Mesenchymal stem cell (in vitro differentiated cells and primary cell): ENCODE measurements at regions not wholly inside any gene's neighbourhood (a gene's known extent, or its start where the extent isn't known, plus 50 kb on each side); places are given as distances from the start of the nearest gene placed in this dataset.

ENCODE experiments used
- DNase-seq: peaks from one replicate; pipeline ENCODE4 v3.0.0-alpha.2; 2013
- H2AFZ ChIP-seq: one replicate; pipeline ENCODE4 v1.6.1; 2013; ENCODE audit warnings: low read depth, mild to moderate bottlenecking, control low read depth, inconsistent platforms, low read length, moderate library complexity
- H2AK5ac ChIP-seq: 2 replicates; pipeline ENCODE4 v1.6.1; 2013; ENCODE audit warnings: low read length, moderate library complexity, mild to moderate bottlenecking, inconsistent platforms; ENCODE audit not compliant: severe bottlenecking
- H2BK120ac ChIP-seq: one replicate; pipeline ENCODE4 v1.6.1; 2013; ENCODE audit warnings: low read depth, mild to moderate bottlenecking, inconsistent platforms, low read length, moderate library complexity
- H2BK12ac ChIP-seq, 2 experiments: one replicate each; pipeline ENCODE4 v1.6.1; 2013; ENCODE audit warnings: inconsistent platforms in 2 of 2, low read length in 2 of 2, mild to moderate bottlenecking in 2 of 2, moderate library complexity in 2 of 2, control low read depth in 1 of 2
- H2BK15ac ChIP-seq: one replicate; pipeline ENCODE4 v1.6.1; 2013; ENCODE audit warnings: mild to moderate bottlenecking, low read depth, inconsistent platforms; ENCODE audit not compliant: poor library complexity, severe bottlenecking
- H2BK5ac ChIP-seq: 2 replicates; pipeline ENCODE4 v1.6.1; 2013; ENCODE audit warnings: low read depth, mild to moderate bottlenecking, low read length, control low read depth, inconsistent platforms; ENCODE audit not compliant: poor library complexity, severe bottlenecking
- H3K14ac ChIP-seq, 2 experiments: one replicate each; pipeline ENCODE4 v1.6.1; 2013; ENCODE audit warnings: inconsistent platforms in 2 of 2, low read length in 2 of 2, control low read depth in 1 of 2, mild to moderate bottlenecking in 1 of 2, moderate library complexity in 1 of 2
- H3K18ac ChIP-seq, 2 experiments: one replicate each; pipeline ENCODE4 v1.6.1; 2013; ENCODE audit warnings: inconsistent platforms in 2 of 2, low read length in 2 of 2, control low read depth in 1 of 2, low read depth in 1 of 2, mild to moderate bottlenecking in 1 of 2
- H3K23ac ChIP-seq, 2 experiments: one replicate each; pipeline ENCODE4 v1.6.1; 2013; ENCODE audit warnings: inconsistent platforms in 2 of 2, low read length in 2 of 2, mild to moderate bottlenecking in 2 of 2, moderate library complexity in 2 of 2, control low read depth in 1 of 2
- H3K27ac ChIP-seq: 2 replicates; pipeline ENCODE4 v1.5.1; 2013; ENCODE audit warnings: mild to moderate bottlenecking, moderate library complexity, low read length, control low read depth, inconsistent platforms; ENCODE audit not compliant: poor library complexity, severe bottlenecking
- H3K27me3 ChIP-seq, 2 experiments: 2 replicates each; pipeline versions ENCODE4 v1.6.1 to v1.7.0; 2013; ENCODE audit warnings: low read length in 2 of 2, mild to moderate bottlenecking in 2 of 2, moderate library complexity in 2 of 2, control low read depth in 1 of 2, inconsistent platforms in 1 of 2; ENCODE audit not compliant: control insufficient read depth in 1 of 2, insufficient read depth in 1 of 2
- H3K36me3 ChIP-seq, 2 experiments: 2 replicates each; pipeline versions ENCODE4 v1.6.1 to v1.7.0; 2013; ENCODE audit warnings: low read length in 2 of 2, control low read depth in 1 of 2, inconsistent platforms in 1 of 2, low read depth in 1 of 2, mild to moderate bottlenecking in 1 of 2; ENCODE audit not compliant: insufficient read depth in 2 of 2, control insufficient read depth in 1 of 2
- H3K4ac ChIP-seq, 2 experiments: one replicate each; pipeline ENCODE4 v1.6.1; 2013; ENCODE audit warnings: inconsistent platforms in 2 of 2, low read length in 2 of 2, mild to moderate bottlenecking in 2 of 2, moderate library complexity in 2 of 2, control low read depth in 1 of 2, low read depth in 1 of 2
- H3K4me1 ChIP-seq: 2 replicates; pipeline ENCODE4 v1.6.1; 2013; ENCODE audit warnings: low read depth, low read length, control low read depth; ENCODE audit not compliant: control insufficient read depth, insufficient read depth
- H3K4me2 ChIP-seq: 2 replicates; pipeline ENCODE4 v1.6.1; 2013; ENCODE audit warnings: low read length, mild to moderate bottlenecking, inconsistent platforms; ENCODE audit not compliant: poor library complexity, severe bottlenecking
- H3K4me3 ChIP-seq, 2 experiments: 2 replicates each; pipeline versions ENCODE4 v1.5.1 to v1.7.0; 2013; ENCODE audit warnings: low read length in 2 of 2, mild to moderate bottlenecking in 2 of 2, control low read depth in 1 of 2, low read depth in 1 of 2; ENCODE audit not compliant: insufficient read depth in 1 of 2
- H3K79me1 ChIP-seq: replicated peaks from 2 replicates; pipeline ENCODE4 v1.6.1; 2013; ENCODE audit warnings: mild to moderate bottlenecking, control low read depth, low read length, inconsistent platforms; ENCODE audit not compliant: poor library complexity, severe bottlenecking
- H3K9ac ChIP-seq: 2 replicates; pipeline ENCODE4 v1.7.0; 2013; ENCODE audit warnings: mild to moderate bottlenecking, low read length, moderate library complexity
- H3K9me3 ChIP-seq: 2 replicates; pipeline ENCODE4 v1.7.0; 2013; ENCODE audit warnings: mild to moderate bottlenecking, low read length; ENCODE audit not compliant: control insufficient read depth
- H4K8ac ChIP-seq: one replicate; pipeline ENCODE4 v1.6.1; 2013; ENCODE audit warnings: inconsistent platforms, mild to moderate bottlenecking, low read length, moderate library complexity
- H4K91ac ChIP-seq: one replicate; pipeline ENCODE4 v1.6.1; 2013; ENCODE audit warnings: mild to moderate bottlenecking, low read length, inconsistent platforms
- WGBS: methylation state at CpG from one replicate; pipeline ENCODE4 v1.1.7; 2013; ENCODE audit warnings: mixed read lengths; 5-methylcytosine and 5-hydroxymethylcytosine counted together

GRCh38 chr12:89791286-89791685, 82.6 kb upstream of the ATP2B1 start:
- Histone ChIP-seq H3K4me1 (no peaks in the 10 kb centered on the region), H4K8ac (no peak overlapping the region), H3K18ac (no peak overlapping the region), H4K91ac (no peak overlapping the region), H2BK120ac (no peak overlapping the region), H2AFZ (no peak overlapping the region), H2BK5ac (no peak overlapping the region), H3K27me3 (no peaks in the 10 kb centered on the region), H3K27ac (no peak overlapping the region), H3K14ac (no peak overlapping the region), H3K4ac (no peak overlapping the region), H3K23ac (no peak overlapping the region), H3K4me2 (no peak overlapping the region), H2BK12ac (no peak overlapping the region), H2BK15ac (no peak overlapping the region), H3K79me1 (no peaks in the 10 kb centered on the region), H3K4me3 (no peak overlapping the region), H3K36me3 (no peaks in the 10 kb centered on the region), H2AK5ac (no peak overlapping the region), H3K9ac (no peak overlapping the region), H3K9me3 (peaks cover 3% of the 10 kb centered on the region)
- 77% methylated on average over 2 of the region's 2 CpGs for WGBS
- DNase-seq: no peak

DNA sequence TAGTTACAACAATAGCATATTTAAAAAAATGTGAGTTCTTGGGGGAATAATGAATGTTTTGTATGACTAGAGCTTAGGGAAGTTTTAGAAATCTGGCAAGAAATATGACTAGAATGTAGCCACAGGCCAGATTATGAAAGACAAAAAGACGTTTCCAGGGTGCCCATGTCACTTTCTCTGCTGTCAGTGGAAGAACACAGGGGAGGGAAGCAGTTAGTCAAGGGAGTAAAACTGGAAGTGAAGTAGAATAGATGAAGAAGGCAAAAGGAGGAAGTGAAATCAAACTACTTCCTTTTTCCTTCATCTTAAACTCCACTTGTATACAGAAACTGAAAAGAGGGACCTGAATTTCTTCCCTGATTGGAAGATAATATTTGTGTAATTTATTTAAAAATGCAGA, 81.2 kb upstream of the ATP2B1 start:
- Histone ChIP-seq H2AK5ac (no peak overlapping the region), H3K27ac (no peak overlapping the region), H3K4me3 (no peak overlapping the region), H3K14ac (no peak overlapping the region), H3K4me1 (no peaks in the 10 kb centered on the region), H3K18ac (no peak overlapping the region), H3K79me1 (no peaks in the 10 kb centered on the region), H3K4me2 (no peak overlapping the region), H2AFZ (no peak overlapping the region), H4K8ac (no peak overlapping the region), H2BK15ac (no peak overlapping the region), H3K23ac (no peak overlapping the region), H2BK5ac (no peak overlapping the region), H2BK12ac (no peak overlapping the region), H2BK120ac (no peak overlapping the region), H3K4ac (no peak overlapping the region), H4K91ac (no peak overlapping the region), H3K9me3 (peaks cover 3% of the 10 kb centered on the region), H3K36me3 (no peaks in the 10 kb centered on the region), H3K9ac (no peak overlapping the region), H3K27me3 (no peaks in the 10 kb centered on the region)
- WGBS: 59% methylated on average over 1 of the region's 1 CpG
- no peak for DNase-seq

- H2BK12ac ChIP-seq: no peak overlapping the region
- no peak overlapping the region for H3K27ac ChIP-seq
- peak overlapping the region in 1 of 2 experiments; percentile 41 for H3K14ac ChIP-seq
- 38% methylated on average over 2 of the region's 2 CpGs for WGBS
- H4K91ac ChIP-seq: no peak overlapping the region
- no peak overlapping the region for H3K23ac ChIP-seq
- H2AFZ ChIP-seq: no peak overlapping the region
- no peak overlapping the region for H2AK5ac ChIP-seq
- no peaks in the 10 kb centered on the region for H3K4me1 ChIP-seq
- no peak overlapping the region for H3K4me2 ChIP-seq
- peaks cover 3% of the 10 kb centered on the region for H3K9me3 ChIP-seq
- no peak overlapping the region for H2BK5ac ChIP-seq
- H2BK15ac ChIP-seq: no peak overlapping the region
- no peak overlapping the region for H3K4ac ChIP-seq
- H4K8ac ChIP-seq: no peak overlapping the region
- no peak overlapping the region for H3K9ac ChIP-seq
- no peaks in the 10 kb centered on the region for H3K27me3 ChIP-seq
- H3K36me3 ChIP-seq: no peaks in the 10 kb centered on the region
- H3K79me1 ChIP-seq: no peaks in the 10 kb centered on the region
- DNase-seq: no peak
- no peak overlapping the region for H3K4me3 ChIP-seq
- no peak overlapping the region for H2BK120ac ChIP-seq
- no peak overlapping the region for H3K18ac ChIP-seq
These were observed 79.1 kb upstream of the ATP2B1 start for GRCh38 chr12:89787763-89788162.

- Histone ChIP-seq H2BK120ac (no peak overlapping the region), H2AK5ac (no peak overlapping the region), H2BK5ac (no peak overlapping the region), H3K36me3 (no peaks in the 10 kb centered on the region), H3K79me1 (no peaks in the 10 kb centered on the region), H3K14ac (no peak overlapping the region), H3K4ac (no peak overlapping the region), H2AFZ (no peak overlapping the region), H3K27me3 (no peaks in the 10 kb centered on the region), H3K27ac (no peak overlapping the region), H4K91ac (peak overlapping the region; percentile 23), H3K4me1 (no peaks in the 10 kb centered on the region), H3K4me3 (no peak overlapping the region), H2BK12ac (no peak overlapping the region), H3K4me2 (no peak overlapping the region), H4K8ac (no peak overlapping the region), H3K23ac (no peak overlapping the region), H3K18ac (no peak overlapping the region), H3K9ac (no peak overlapping the region), H2BK15ac (no peak overlapping the region), H3K9me3 (peaks cover 3% of the 10 kb centered on the region)
- DNase-seq: no peak
- WGBS: 89% methylated on average over 2 of the region's 2 CpGs
These were observed 77.7 kb upstream of the ATP2B1 start for GRCh38 chr12:89786177-89786810.
